GM18517 (cell line): ENCODE measurements at regions not wholly inside any gene's neighbourhood (a gene's known extent, or its start where the extent isn't known, plus 50 kb on each side); places are given as distances from the start of the nearest gene placed in this dataset.

ENCODE experiments used
- ATAC-seq: cut with Tn5 transposase; IDR thresholded peaks from one replicate; pipeline ENCODE4 v1.9.1; 2021; ENCODE audit warnings: mild to moderate bottlenecking, moderate library complexity; ENCODE audit not compliant: unreplicated experiment

DNA sequence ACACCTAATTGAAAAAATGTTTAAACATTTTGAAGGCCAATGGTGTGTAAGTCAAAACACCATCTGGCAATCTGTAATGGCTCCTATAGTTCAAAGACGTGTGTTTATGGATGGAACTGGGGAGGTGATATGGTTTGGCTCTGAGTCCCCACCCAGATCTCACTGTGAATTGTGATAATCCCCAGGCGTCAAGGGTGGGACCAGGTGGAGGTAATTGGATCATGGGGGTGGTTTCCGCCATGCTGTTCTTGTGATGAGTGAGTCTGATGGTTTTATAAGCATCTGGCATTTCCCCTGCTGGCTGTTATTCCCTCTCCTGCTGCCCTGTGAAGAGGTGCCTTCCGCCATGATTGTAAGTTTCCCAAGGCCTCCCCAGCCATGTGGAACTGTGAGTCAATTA lies 52.2 kb downstream of the ADRA2C start:
- no peak for ATAC-seq

DNA sequence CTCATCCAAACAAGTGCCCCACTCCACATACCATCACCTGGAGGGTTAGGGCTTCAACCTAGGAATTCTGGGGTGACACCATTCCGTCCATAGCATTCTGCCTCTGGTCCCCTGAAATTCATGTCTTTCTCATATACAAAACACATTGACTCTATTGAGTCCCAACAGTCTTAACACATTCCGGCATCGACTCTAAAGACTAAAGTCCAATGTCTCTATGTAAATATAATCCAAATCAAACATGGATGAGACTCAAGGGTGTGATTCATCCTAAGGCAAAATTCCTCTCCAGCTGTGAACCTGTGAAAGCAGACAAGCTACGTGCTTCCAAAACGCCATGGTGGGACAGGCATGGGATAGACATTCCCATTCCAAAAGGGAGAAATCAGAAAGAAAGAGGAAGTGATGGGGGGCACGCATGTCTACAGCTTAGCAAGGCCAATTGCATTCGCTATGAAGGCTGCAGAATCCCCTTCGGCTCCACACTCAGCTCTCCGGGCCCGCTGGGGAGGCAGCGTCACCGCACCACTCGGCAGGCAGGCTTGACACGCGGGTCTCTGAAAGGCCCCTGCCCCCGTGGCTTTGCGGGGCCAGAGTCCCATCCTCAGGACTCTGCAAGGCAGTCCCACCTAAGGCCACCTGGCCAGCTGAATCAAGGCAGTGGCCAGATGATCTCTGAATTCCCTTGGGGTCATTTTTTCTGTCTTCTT lies 53.2 kb downstream of the ADRA2C start:
- ATAC-seq, result no peak

DNA sequence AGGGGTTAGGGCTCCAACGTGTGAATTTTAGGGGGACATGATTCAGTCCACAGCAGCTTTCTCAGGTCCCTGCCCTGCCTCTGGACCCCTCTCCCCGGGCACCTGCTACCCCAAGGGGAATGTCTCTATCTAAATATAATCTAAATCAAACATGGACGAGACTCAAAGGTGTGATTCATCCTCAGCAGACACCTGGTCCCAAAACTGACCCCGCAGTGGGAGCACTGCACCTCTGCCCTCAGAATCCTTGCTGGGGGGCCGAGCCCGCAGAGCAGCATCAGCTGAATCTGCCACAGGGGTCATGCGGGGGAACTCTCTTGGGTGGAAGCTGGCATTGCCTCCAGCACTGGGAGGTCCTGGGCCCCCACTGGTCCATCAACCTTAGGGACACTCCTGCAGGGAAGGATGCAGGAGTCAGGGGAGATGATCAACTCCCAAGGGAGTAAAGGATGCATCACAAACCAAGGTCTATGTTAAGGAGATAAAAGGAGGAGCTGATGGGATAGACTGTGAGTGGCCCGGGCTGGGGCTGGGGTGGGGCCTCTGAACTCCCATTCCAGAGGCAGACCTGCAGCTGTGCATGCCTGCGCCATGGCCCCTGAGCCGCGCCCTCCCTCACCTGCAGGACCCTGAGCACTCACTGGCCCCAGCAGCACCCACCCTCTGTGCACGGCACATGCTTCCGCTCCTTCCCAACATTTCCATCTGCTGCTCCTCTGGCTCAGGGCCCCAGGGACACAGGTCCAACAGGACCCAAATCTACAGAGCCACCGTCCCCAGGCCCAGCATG lies 54.0 kb downstream of the ADRA2C start:
- no peak for ATAC-seq

DNA sequence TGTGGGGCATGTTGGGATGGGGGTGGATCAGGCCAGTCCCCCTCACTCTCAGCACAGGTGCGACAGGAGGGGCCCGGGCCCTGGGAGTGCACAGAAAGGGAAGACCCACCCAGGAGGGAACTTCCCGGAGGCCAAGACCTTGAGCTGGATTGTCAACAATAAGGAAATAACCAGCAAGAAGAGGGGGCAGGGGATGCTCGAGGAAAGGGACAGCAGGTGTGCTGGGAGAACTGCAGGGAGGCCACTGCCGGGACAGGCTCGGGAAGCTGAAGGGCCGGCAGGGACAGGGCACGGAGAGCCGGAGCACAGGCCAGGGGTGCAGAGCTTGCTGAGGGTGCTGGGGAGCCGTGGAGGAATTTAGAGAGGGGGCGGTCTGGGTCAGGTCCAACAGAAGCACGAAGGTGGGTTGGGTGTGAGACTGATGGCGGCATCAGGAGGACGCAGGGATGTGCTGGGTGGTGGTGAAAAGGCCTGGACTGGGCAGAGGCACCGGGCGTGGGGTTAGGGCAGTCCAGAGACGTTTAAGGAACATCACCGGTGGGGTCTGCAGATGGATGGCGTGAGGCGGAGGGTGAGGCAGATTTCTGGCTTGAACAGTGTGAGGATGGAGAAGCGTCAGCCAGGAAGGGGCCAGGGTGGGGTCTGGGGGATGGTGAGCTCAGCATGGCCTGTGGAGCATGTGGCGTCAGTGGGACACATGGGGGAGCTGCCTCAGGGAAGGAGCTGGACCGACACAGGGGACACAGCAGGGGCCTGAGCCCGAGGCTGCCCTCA lies 54.8 kb downstream of the ADRA2C start:
- no peak for ATAC-seq

DNA sequence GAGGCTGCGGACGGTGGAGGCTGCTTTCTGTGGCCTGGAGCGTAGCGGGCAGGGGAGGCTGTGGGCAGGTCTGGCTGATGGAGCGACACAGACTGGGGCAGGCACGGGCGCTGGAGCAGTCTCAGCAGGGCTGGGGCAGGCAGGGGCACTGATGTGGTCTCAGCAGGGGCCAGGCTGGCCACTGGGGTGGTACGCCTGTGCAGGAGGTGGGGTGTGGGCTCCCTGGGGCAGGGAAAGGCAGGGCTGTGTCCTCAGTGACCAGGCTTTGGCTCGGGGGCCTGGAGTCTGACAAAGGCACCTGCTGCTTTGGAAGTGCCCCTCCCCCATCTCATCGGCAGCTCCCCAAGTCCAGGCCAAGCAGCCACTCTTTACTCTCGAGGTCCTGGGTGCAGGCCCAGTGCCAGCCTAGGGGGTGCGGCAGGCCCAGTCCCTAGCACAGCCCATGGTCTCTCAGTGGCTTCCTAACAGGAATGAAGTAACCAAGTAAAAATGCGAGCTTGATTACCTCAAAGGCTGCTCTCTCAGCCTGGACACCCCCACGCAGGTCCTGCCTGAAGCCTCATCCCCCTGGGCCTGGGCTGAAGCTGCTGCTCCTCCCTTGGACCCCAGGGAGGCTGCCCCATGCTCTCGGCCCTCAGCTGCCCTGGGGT lies 55.5 kb downstream of the ADRA2C start:
- ATAC-seq, result no peak

DNA sequence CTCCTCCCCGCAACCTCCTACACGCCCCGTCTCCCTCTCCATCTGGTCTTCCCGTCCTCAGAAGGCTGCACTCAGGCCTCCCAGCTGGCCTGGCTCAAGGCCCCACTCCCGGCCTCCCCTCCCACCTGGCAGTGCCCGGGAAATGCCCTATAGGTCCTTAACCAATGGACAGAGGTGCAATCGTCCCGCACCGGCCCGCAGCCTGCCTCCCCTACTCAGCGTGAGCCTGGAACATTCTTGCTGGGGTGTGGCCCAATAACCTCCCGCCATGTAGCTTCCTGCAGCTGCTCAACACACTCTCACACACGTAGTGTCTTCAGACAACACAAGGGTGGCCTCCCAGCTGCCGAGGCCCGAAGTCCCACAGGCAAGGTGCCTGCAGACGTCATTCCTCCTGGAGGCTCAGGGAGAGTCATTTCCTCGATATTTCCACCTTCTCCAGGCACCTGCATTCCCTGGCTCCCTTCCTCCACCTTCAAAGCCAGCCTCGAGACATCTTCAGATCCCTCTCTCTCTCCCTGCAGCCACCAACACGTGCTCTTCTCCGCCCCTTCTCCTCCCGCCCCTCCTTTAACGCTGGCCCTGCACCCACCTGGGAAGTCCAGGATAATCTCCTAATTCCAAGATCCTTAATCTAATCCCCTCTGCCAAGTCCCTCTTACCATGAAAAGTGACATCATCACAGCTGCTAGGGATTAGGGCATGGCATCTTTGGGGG lies 56.2 kb downstream of the ADRA2C start:
- ATAC-seq, result no peak

DNA sequence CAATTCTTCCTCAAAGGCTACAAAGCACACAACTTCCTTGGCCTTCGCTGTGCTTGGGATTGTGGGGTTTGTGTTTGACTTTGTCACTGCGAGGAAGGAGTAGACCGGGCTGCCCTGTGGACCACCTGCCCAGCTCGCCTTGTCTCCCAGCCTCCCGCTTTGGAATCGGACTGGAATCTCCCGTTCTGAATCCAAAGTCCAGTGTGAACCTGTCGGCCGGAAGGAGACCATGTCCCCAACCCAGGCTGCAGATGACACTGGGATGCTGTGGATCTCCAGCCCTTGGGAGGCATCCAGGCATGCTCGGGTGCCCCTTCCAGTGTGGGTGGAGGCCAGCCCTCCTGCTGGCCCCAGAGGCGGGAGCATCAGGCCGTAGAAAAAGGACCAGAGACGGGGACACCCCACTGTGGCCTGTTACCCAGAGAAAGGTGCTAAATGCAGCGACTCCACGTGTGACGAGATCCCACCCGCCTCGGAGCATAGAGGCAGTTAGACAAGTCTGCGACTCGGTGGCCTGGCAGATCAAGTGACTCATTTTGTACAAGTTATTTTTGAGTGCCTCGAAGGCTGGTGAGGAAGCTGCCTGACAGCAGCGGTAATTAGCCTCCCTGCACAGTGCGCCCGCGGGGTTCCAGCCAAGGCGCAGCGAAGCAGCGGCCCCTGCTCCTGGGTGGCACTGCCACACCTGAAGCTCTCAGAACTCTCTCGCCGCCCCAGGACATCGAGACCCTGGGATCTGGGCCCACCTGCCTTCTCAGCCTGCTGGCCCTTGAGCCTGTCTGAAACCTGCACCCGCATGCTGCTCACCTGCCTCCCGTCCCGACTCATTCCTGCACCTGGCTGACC lies 57.5 kb downstream of the ADRA2C start:
- no peak for ATAC-seq

DNA sequence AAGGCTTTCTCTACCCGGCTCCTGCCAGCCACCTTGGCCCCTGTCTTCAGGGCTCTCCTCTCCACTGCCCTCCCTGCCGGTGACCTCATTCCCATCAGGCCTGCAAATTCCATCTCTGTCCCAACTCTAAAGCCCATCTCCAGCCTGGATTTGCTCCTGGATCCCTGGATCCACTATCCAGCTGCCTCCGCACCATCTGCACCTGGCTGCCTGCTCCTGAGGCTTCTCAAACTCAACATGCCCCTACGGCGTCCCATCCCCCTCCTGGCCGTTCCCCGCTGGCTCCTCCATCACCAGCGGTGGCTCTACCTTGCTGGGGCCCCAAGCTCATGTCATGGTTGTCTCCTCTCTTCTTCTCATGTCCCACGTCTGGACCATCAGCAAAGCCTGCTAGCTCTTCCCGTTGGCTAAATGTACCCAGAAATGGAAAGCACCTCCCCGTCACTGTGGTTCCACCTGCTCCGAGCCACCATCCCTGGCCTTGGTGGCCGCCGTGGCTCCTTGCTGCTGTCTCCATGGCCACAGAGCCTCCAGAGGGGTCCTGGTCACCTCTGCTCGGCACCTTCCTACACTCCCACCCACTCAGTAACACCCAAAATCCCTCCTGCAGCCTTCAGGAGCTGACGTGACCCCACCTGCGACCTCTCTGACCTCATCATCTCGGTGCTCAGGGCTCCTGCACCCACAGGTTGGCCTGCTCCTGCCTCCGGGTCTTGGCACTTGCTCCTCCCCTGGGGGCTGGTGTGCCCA lies 58.5 kb downstream of the ADRA2C start:
- ATAC-seq, result no peak

DNA sequence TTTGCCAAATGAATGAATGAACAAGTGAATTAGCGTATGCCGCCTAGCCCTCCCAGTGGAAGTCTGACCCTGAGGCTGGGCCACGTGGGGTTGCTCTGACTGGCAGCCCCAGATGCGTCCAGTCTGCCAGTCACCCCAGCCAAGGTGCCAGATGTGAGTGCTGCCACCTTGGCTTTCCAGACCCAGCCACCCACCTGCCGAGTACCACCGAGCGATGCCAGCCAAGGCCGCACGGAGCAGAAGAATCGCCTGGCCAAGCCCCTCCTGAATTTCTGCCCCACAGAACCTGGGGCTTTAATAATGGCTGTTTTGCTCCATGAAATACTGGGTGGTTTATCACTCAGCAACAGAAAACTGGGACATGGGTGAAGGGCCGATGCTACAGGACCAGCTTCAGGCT lies 59.3 kb downstream of the ADRA2C start:
- no peak for ATAC-seq

DNA sequence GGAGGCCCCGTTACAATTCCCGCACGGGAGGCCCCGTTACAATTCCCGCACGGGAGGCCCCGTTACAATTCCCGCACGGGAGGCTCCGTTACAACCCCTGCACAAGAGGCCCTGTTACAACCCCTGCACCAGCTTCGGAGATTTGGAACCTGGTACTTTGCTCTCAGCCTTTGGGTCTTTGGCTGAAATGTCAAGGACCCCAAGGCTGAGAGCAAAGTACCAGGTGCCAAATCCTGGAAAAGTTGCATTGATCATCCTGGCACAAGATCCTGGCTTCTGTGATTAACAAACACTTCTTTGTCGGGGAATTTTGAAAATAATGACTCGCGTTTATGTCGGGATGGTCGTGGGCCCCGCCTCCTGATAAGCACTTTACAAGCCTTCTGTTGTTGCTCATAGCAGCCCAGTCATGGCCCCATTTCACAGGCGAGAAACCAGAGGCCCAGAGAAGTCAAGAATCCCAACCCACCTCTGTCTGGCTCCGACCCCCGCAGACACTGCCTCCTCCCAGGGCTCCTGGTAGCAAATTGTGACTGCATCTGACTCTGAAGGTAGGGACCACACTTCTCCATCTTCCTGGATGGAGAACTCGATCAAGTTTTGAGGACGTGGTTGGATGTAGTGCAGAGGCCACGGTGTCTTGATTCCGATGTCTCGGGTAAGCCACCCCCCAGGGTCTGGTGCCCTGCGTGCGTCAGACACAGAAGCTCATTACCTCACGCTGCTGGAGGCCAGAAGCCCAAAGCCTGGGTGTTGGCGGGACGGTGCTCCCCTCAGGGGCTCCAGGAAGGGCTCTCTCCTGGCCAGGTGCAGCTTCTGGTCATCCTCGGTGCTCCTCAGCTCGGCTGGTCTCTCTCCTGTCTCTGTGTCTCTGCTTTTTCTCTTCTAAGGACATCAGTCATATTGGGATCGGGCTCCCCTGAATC lies 60.3 kb downstream of the ADRA2C start:
- no peak for ATAC-seq

DNA sequence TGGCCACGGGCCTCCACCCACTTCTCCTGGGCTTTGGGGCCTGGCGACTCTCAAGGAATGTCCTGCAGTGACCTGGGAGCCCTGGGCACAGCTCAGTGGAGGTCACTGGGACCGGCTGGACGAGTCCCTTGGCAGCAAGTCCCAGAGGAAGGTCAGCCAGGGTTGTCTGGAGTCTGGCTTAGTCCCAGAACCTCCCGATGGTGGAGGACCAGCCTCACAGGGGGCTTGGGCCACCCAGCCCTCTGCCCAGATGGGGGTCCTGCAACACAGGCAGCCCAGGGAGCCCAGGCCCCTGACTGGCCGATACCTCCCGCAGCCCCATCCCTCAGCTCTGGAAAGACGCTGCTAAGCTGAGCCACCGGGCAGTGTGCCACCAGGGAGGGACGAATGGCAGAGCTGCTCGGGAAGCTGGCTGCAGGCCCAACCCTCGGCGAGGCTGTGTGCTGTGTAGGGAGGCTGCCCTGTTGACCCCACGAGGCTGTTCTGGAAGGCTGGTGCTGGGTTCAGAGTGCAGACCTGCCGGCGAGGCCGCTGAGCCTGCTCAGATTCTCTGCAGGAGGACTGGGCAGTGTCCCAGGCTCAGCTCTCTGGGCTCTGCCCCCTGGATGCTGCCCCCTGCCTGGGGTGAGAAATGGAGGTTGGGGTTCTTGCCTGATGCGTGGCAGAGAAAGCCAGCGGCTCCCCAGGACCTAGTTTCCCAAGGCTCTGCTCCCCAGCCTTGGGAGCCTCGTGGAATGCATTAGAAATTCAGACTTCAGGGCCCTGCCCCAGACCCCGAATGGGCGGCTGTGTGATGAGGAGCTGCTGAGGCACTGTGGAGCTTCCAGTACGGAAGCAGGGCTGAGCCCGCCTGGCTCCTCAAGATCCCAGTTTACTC lies 61.7 kb downstream of the ADRA2C start:
- ATAC-seq, result no peak

DNA sequence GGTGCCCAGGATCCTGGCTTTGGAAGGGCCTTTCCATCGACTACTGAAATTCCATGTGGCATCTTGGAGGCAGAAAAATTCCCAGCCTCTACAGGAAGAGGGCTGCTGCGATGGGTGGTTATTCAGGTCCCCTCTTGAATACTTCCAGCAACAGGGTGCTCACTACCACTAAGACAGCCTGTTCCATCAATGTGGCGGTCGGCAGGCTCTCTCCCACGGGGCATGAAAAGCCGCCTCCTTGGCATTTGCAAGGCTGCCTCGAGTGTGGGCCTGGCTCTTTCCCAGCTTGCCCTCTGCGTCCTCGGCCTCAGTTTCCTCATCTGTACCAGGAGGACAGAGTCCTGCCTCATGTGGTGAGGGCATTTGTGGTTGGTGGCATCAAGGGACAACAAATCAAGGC lies 62.4 kb downstream of the ADRA2C start:
- ATAC-seq, result no peak

DNA sequence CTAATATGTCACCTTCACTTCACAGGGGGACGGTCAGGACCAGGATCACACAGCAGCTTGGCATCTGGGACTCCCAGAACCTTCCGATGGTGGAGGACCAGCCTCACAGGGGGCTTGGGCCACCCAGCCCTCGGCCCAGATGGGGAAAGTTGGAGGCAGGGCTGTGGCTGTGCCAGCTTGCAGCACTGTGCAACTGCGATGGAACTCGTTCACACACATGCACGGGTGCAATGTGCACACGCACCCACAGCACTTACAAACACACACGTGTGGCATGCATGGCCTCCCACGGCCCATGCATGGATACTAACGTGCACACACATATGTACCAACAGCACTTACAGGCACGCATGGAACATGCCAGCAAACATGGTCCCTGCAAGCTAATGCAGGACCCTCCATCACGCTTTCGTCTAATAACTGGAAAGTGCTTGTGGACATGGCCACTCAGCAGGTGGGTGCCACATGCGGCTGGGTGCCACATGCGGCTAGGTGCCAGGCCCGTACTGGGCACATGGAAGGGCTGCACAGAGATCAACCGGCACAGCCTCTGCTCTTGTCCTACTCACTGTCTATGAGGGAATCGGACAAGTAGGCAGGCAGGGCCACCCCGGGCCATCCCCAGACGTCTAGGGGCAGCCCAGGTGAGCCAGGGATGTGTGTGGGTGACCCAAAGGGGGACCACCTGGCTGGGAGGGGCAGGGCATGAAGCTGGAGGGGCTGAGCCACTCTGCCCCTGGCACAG lies 63.2 kb downstream of the ADRA2C start:
- no peak for ATAC-seq

DNA sequence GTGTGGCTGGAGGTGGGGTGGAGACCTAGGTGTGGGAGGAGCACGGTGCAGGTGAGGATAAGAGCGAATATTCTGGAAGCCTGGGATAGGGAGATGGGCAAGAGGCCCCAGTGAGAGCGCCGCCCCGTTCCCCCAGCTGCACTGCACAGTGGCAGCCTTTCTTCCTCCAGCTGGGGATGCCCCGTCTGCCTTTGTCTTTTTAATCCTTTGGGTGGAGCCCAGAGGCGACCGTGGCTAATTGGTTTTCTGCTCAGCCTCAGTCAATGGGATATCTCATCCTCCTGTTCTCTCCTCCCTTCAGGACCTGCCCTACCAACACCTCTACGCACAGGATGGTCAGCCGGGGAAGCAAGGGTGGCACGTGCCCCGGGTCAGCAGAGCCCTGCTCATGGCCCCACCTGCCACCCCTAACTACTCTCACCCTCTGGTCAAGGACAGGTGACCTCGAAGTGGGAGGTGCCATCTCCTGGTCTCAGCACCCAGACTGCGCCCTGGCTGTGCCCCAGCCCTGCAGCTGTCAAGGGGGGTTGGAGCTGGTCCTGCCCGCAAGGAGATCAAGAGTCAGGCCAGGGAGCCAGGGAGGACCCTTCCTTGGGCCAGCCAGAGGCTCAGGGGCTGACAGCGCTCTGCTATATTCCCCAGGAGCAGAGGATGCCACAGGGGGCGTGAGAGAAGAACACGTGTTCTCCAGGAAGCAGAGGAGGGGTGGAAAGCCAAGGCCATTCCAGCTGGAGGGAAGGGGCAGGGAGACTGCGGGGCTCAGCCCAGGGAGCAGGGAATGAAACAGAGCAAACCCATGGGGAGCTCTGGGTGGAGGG lies 64.0 kb downstream of the ADRA2C start:
- ATAC-seq, result no peak

DNA sequence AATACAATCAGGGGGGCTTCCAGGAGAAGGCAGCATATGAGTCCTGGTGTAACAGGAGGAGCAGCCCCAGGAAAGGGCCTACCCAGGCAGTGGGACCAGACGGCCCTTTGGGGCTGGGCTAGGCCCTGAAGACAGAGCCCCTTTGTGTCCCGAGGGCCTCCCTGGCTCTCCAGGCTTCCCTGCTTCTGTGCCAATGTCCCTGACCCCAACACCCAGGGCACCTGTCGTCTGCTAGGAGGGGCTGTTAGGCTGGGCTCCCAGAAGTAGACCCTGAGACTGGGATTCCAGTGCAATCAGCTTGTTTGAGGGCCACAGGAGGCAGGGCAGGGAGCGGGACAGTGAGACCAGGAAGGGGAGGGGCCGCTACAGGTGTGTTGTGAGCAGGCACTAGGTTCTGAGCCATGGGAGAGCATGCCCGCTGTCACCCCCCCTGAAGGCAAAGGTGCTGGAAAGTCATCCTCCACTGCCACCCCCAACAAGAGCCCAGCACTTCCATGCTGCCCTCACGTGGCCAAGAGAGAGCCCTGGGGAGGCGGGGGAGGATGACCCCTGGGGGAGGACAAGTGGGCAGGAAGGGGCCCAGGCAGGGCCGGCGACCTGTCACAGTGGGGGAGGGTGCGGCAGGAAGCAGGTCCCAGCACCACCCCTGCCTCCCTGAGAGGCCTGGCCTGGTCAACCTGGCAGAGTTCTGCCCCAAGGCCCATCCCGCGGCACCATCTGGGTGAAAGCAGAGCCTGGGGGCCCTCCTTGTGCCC lies 64.8 kb downstream of the ADRA2C start:
- no peak for ATAC-seq
